ENCODE measurements at regions not wholly inside any gene's neighbourhood (a gene's known extent, or its start where the extent isn't known, plus 50 kb on each side); places are given as distances from the start of the nearest gene placed in this dataset.

DNA sequence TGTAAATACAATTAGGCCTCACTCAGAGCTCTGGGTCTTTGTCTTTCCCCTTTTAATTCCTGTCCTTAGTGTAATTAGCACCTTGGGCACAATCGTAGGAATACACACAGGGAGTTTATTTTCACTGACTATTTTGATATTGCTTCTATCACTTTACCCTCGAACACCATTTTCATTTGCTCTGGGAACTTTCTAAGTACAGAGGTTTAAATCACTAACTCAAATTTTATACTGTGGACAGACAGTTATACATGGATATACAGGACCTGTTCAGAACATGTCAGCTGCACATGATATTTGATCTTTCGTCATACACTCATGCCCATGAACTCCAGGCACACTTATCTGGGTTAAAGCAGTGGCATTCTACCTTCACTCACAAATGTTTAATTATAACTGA is 217.8 kb upstream of the TMEM161B start:
- Mint-ChIP-seq H3K9me3 (ENCODE audit: unreplicated experiment) (no peaks in the 10 kb centered on the region), H3K27me3 (ENCODE audit: unreplicated experiment) (no peaks in the 10 kb centered on the region), H3K4me3 (ENCODE audit: unreplicated experiment) (no peak overlapping the region), H3K4me1 (ENCODE audit: low read depth, unreplicated experiment) (peaks cover 6% of the 10 kb centered on the region), H3K36me3 (ENCODE audit: unreplicated experiment) (no peaks in the 10 kb centered on the region), H3K27ac (ENCODE audit: unreplicated experiment) (no peak overlapping the region)
- no peak for DNase-seq
- TF ChIP-seq, protein P1, sequence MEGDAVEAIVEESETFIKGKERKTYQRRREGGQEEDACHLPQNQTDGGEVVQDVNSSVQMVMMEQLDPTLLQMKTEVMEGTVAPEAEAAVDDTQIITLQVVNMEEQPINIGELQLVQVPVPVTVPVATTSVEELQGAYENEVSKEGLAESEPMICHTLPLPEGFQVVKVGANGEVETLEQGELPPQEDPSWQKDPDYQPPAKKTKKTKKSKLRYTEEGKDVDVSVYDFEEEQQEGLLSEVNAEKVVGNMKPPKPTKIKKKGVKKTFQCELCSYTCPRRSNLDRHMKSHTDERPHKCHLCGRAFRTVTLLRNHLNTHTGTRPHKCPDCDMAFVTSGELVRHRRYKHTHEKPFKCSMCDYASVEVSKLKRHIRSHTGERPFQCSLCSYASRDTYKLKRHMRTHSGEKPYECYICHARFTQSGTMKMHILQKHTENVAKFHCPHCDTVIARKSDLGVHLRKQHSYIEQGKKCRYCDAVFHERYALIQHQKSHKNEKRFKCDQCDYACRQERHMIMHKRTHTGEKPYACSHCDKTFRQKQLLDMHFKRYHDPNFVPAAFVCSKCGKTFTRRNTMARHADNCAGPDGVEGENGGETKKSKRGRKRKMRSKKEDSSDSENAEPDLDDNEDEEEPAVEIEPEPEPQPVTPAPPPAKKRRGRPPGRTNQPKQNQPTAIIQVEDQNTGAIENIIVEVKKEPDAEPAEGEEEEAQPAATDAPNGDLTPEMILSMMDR (IDR thresholded peaks at IDR 0.05; ENCODE audit: partially characterized antibody, unreplicated experiment): no peak

DNA sequence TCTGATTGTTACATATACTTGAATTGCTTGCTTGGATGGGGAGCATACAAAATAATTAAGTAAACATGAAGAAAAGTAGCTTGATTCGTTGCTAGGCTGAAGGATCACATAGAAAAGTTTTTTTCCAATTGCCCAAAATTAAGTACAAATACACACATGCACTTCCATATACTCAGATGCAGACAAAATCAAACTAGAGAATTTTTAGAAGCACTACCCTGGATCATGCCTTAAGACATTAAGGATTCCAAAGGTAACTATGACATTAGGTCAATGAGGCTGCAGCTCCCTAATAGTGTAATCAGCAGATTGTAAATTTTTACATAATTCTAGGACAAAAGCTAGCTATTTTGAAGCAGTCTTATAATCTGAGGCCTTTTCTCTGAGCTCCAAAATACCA is 216.9 kb upstream of the TMEM161B start:
- Mint-ChIP-seq H3K4me3 (ENCODE audit: unreplicated experiment) (no peak overlapping the region), H3K27ac (ENCODE audit: unreplicated experiment) (no peak overlapping the region), H3K9me3 (ENCODE audit: unreplicated experiment) (peaks cover 2% of the 10 kb centered on the region), H3K27me3 (ENCODE audit: unreplicated experiment) (peaks cover under 1% of the 10 kb centered on the region), H3K36me3 (ENCODE audit: unreplicated experiment) (no peaks in the 10 kb centered on the region), H3K4me1 (ENCODE audit: low read depth, unreplicated experiment) (peaks cover 14% of the 10 kb centered on the region)
- no peak for DNase-seq
- TF ChIP-seq, protein P1 (IDR thresholded peaks at IDR 0.05; ENCODE audit: partially characterized antibody, unreplicated experiment): no peak

DNA sequence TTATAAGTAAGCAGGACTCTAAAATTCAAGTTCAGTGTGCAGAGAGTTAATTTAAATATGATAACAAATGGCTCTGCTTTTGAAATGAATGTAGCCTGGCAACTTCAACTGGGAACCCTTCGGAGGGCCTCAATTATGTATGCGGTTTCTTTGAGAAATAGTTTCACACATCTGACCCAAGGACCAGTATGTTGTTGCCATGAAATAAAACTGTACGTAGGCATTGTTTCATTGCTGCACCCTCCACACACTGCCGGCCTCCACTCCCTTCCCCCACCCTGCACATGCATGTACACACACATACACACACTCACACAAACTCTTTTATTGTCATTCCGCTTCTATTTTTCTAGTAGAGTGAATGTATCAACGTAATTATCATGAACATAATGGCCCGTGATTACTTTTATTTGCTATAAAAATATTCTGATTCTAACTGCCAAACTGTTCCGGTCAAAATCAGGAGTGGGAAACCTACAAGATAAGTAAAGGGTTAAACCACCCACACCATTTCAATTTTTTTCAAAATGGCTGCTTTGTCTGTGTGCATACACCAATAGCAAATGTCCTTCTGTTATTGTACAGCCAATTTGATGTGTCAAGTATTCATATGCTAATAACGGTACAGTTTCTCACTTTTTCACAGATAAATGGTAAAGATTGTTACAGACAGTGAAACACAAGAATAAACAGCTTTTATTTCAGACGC is 215.5 kb upstream of the TMEM161B start:
- Mint-ChIP-seq H3K27me3 (ENCODE audit: unreplicated experiment) (peaks cover 2% of the 10 kb centered on the region), H3K4me3 (ENCODE audit: unreplicated experiment) (no peak overlapping the region), H3K4me1 (ENCODE audit: low read depth, unreplicated experiment) (peaks cover 17% of the 10 kb centered on the region), H3K36me3 (ENCODE audit: unreplicated experiment) (no peaks in the 10 kb centered on the region), H3K27ac (ENCODE audit: unreplicated experiment) (no peak overlapping the region), H3K9me3 (ENCODE audit: unreplicated experiment) (peaks cover 7% of the 10 kb centered on the region)
- TF ChIP-seq, protein P1 (IDR thresholded peaks at IDR 0.05; ENCODE audit: partially characterized antibody, unreplicated experiment): no peak
- no peak for DNase-seq

DNA sequence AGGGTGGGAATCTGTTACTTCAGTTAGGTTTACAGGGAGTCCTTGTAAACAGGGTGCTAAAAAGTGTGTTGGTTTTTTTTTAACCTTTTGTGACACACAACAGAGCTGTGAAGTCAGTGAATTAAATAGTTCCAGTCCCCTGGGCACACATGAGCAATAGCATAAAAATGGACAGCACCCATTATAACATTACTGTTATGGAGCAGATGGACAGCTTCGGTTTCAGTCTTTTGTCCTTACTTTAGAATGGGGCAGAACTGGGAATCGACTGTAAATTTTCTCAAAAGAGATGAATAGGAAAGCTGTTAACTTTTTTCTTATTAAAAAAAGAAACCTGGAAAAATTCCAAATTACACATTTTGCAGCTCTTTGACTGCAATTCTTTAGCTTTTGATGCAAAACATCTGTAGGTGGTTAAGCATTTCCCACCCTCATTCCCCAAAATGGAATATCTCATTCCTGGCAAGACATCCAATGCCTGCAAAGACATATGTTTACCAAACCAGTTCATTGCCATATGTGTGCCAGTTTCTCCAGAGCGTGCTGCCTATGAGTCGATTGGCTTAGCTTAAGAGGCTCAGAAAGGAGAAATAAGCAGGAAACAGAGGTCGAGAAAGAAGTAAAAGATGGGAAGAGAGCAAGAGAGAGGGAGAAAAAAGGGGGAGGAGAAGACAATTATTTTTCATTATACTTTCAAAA is 212.3 kb upstream of the TMEM161B start:
- TF ChIP-seq, protein P1 (IDR thresholded peaks at IDR 0.05; ENCODE audit: partially characterized antibody, unreplicated experiment): no peak
- Mint-ChIP-seq H3K4me3 (ENCODE audit: unreplicated experiment) (peak overlapping the region; percentile 41), H3K27me3 (ENCODE audit: unreplicated experiment) (peaks cover 2% of the 10 kb centered on the region), H3K36me3 (ENCODE audit: unreplicated experiment) (no peaks in the 10 kb centered on the region), H3K9me3 (ENCODE audit: unreplicated experiment) (peaks cover 7% of the 10 kb centered on the region), H3K4me1 (ENCODE audit: low read depth, unreplicated experiment) (peaks cover 17% of the 10 kb centered on the region), H3K27ac (ENCODE audit: unreplicated experiment) (peak overlapping the region; percentile 81)
- no peak for DNase-seq

DNA sequence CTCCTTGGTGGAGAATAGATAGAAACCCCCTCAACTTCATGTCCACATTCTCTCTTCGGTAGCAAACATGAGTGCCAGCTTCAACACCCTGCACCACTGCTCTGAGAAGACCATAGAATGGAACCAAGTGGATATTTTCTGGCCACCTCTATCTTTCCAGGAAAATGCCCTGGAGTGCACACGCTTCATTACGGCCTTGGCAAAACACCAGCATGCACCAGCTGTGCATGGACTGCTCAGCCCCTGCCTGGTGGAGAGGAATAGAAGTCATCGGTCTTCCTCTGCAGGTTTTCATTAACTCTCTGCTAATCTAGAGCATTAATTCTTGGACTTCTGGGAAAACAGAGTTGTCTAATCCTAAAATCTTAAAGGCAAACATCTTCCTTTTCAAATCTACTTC is 211.6 kb upstream of the TMEM161B start:
- H3K4me1 Mint-ChIP-seq (ENCODE audit: low read depth, unreplicated experiment): peaks cover 17% of the 10 kb centered on the region
- peak; percentile 34 for DNase-seq
- peak overlapping the region; percentile 81 for H3K27ac Mint-ChIP-seq (ENCODE audit: unreplicated experiment)
- no peak overlapping the region for H3K4me3 Mint-ChIP-seq (ENCODE audit: unreplicated experiment)
- TF ChIP-seq, protein P1 (IDR thresholded peaks at IDR 0.05; ENCODE audit: partially characterized antibody, unreplicated experiment): no peak
- peaks cover 7% of the 10 kb centered on the region for H3K9me3 Mint-ChIP-seq (ENCODE audit: unreplicated experiment)
- peaks cover 2% of the 10 kb centered on the region for H3K27me3 Mint-ChIP-seq (ENCODE audit: unreplicated experiment)
- H3K36me3 Mint-ChIP-seq (ENCODE audit: unreplicated experiment): no peaks in the 10 kb centered on the region
